Activated B cell treated with CpG ODN at 0.5 μM for 24 hours (primary cell): ENCODE measurements at regions not wholly inside any gene's neighbourhood (a gene's known extent, or its start where the extent isn't known, plus 50 kb on each side); places are given as distances from the start of the nearest gene placed in this dataset.
"Not testable (repeated sequence)": the region's sequence is repeated elsewhere in the genome, so short reads cannot be mapped to it uniquely, and the experiment has no call there.

ENCODE experiments used
- ATAC-seq: fragments of 200-7000 bp; cut with Tn5 transposase; one replicate; pipeline ENCODE4 v1.10.0; 2021; ENCODE audit warnings: low read depth, mild to moderate bottlenecking, moderate library complexity
- CTCF ChIA-PET: fragments of 350-600 bp; sonication (Branson Sonifier 250); formaldehyde crosslinking; loops from one replicate; lab custom pipeline; 2021; ENCODE audit warnings: antibody characterized with exemption; lab: Charles Lee
- POLR2A ChIA-PET: fragments of 350-600 bp; sonication (Branson Sonifier 250); formaldehyde crosslinking; loops from one replicate; lab custom pipeline; 2021; ENCODE audit warnings: antibody characterized with exemption; lab: Charles Lee
- DNase-seq: peaks from one replicate; pipeline ENCODE4 v3.0.0; 2022
- H3K27ac Mint-ChIP-seq: one replicate; pipeline ENCODE4 v1.8.0; 2020; ENCODE audit warnings: mixed read lengths
- H3K27me3 Mint-ChIP-seq: one replicate; pipeline ENCODE4 v1.8.0; 2021; ENCODE audit warnings: mixed read lengths
- H3K36me3 Mint-ChIP-seq: one replicate; pipeline ENCODE4 v1.8.0; 2021; ENCODE audit warnings: low read depth, mixed read lengths
- H3K4me1 Mint-ChIP-seq: one replicate; pipeline ENCODE4 v1.8.0; 2021; ENCODE audit warnings: mixed read lengths
- H3K4me3 Mint-ChIP-seq: one replicate; pipeline ENCODE4 v1.8.0; 2020; ENCODE audit warnings: mild to moderate bottlenecking, mixed read lengths
- H3K9me3 Mint-ChIP-seq: one replicate; pipeline ENCODE4 v1.8.0; 2020; ENCODE audit warnings: mixed read lengths
- intact Hi-C: fragments of 100-400 bp; cut with micrococcal nuclease; formaldehyde crosslinking; loops from one replicate; pipeline ENCODE4 v1.15.1; 2024
- TF ChIP-seq, protein P1 (sequence below): fragments of 200-600 bp; IDR thresholded peaks from one replicate; pipeline ENCODE4 v1.8.0; 2022; ENCODE audit warnings: antibody characterized with exemption, mild to moderate bottlenecking

- ChIA-PET POLR2A (no interaction called here), CTCF (no interaction called here)
- Mint-ChIP-seq H3K27ac (no peak overlapping the region), H3K9me3 (peaks cover 6% of the 10 kb centered on the region), H3K4me1 (no peaks in the 10 kb centered on the region), H3K36me3 (no peaks in the 10 kb centered on the region), H3K27me3 (no peaks in the 10 kb centered on the region), H3K4me3 (no peak overlapping the region)
- TF ChIP-seq, protein P1, sequence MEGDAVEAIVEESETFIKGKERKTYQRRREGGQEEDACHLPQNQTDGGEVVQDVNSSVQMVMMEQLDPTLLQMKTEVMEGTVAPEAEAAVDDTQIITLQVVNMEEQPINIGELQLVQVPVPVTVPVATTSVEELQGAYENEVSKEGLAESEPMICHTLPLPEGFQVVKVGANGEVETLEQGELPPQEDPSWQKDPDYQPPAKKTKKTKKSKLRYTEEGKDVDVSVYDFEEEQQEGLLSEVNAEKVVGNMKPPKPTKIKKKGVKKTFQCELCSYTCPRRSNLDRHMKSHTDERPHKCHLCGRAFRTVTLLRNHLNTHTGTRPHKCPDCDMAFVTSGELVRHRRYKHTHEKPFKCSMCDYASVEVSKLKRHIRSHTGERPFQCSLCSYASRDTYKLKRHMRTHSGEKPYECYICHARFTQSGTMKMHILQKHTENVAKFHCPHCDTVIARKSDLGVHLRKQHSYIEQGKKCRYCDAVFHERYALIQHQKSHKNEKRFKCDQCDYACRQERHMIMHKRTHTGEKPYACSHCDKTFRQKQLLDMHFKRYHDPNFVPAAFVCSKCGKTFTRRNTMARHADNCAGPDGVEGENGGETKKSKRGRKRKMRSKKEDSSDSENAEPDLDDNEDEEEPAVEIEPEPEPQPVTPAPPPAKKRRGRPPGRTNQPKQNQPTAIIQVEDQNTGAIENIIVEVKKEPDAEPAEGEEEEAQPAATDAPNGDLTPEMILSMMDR: no peak
- intact Hi-C loops: no loop called here
- DNase-seq (no peak), ATAC-seq (no peak)
Measured at GRCh38 chr14:25826105-25826504, 771.7 kb downstream of the NOVA1 start.

DNA sequence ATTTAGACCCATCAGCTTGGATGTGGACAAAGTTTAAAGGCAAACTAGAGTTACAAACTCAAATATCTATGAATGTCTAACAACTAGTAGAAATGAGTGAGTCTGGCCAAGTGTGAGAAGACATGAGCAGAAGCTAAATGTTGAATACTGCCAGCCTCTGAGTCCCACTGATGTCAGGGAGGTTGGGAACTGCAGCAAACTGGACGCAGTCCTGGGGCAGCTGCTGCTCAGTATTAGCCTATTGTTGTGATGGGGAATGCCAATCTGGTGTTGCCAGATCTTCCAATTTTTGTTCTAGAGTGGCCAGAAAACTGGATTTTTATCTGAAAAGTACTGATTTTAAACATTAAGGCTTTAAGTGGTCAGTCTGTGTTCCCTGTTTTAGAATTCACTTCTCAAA, 770.4 kb upstream of the STXBP6 start:
- ChIA-PET POLR2A (no interaction called here), CTCF (no interaction called here)
- TF ChIP-seq, protein P1: no peak
- ATAC-seq: no peak
- intact Hi-C loops: no loop called here
- no peaks in the 10 kb centered on the region for H3K4me1 Mint-ChIP-seq
- H3K9me3 Mint-ChIP-seq: peaks cover 7% of the 10 kb centered on the region
- H3K27me3 Mint-ChIP-seq: no peaks in the 10 kb centered on the region
- H3K4me3 Mint-ChIP-seq: no peak overlapping the region
- H3K36me3 Mint-ChIP-seq: no peaks in the 10 kb centered on the region
- DNase-seq: no peak
- no peak overlapping the region for H3K27ac Mint-ChIP-seq

GRCh38 chr14:25814622-25815021, 764.7 kb upstream of the STXBP6 start:
- POLR2A ChIA-PET: not testable (repeated sequence)

GRCh38 chr14:25803386-25804018, 753.6 kb upstream of the STXBP6 start:
- ATAC-seq (no peak), DNase-seq (no peak)
- H3K27me3 Mint-ChIP-seq: no peaks in the 10 kb centered on the region
- H3K4me3 Mint-ChIP-seq: no peak overlapping the region
- H3K27ac Mint-ChIP-seq: no peak overlapping the region
- intact Hi-C loops: loop anchor here (2.0 kb wide), 1 partner anchor 59 kb away; no protein-coding TSS in a partner anchor
- H3K9me3 Mint-ChIP-seq: peaks cover 4% of the 10 kb centered on the region
- ChIA-PET CTCF (no interaction called here), POLR2A (no interaction called here)
- TF ChIP-seq, protein P1: no peak
- no peaks in the 10 kb centered on the region for H3K36me3 Mint-ChIP-seq
- no peaks in the 10 kb centered on the region for H3K4me1 Mint-ChIP-seq

More at GRCh38 chr14:25814622-25815021, 764.7 kb upstream of the STXBP6 start:
- intact Hi-C loops, H3K27me3 Mint-ChIP-seq, H3K4me1 Mint-ChIP-seq, H3K27ac Mint-ChIP-seq, H3K9me3 Mint-ChIP-seq, ATAC-seq, H3K4me3 Mint-ChIP-seq, H3K36me3 Mint-ChIP-seq, DNase-seq, CTCF ChIA-PET: not testable (repeated sequence)

DNA sequence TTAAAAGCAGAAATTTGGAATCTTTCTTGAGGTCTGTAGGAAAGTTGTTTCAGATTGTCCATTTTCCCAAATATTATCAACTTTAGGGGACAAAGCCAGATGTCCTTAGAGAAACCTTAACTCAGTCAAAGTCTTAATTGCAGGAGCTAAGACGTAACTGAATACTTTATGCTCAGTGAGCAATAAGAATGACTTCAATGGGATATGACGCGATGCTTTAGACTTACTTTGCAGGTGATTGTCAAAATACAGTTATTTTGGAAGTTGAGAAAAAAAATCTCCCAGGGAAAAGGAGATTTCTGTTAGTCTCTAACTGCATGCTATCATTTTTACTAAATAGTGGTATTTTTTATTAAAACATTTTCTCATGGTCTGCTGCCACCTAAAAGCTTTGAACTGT, 750.9 kb upstream of the STXBP6 start:
- Mint-ChIP-seq H3K4me1 (no peaks in the 10 kb centered on the region), H3K36me3 (no peaks in the 10 kb centered on the region), H3K4me3 (no peak overlapping the region), H3K9me3 (peaks cover 3% of the 10 kb centered on the region), H3K27ac (no peak overlapping the region), H3K27me3 (no peaks in the 10 kb centered on the region)
- CTCF ChIA-PET: no interaction called here
- TF ChIP-seq, protein P1: no peak
- DNase-seq: no peak
- intact Hi-C loops: no loop called here
- POLR2A ChIA-PET: no interaction called here
- ATAC-seq: no peak

DNA sequence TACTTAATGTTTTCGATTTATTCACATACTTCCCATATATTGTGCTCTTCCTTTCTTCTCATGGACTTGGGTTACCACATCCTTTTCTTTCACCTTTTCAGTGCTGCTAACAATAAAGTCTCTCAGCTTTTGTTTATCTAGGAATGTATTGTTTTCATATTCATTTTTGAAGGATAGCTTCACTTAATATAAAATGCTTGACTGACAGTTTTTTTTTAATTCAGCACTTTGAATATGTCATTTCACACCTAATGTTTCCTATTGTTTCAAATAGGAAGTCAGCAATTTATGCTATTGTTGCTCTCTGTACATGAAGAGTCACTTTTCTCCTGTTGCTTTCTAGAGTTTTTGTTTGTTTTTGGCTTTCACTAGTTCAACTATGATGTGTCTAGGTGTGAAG, 738.3 kb upstream of the STXBP6 start:
- Mint-ChIP-seq H3K27ac (no peak overlapping the region), H3K36me3 (no peaks in the 10 kb centered on the region), H3K4me1 (no peaks in the 10 kb centered on the region), H3K9me3 (peaks cover 7% of the 10 kb centered on the region), H3K27me3 (no peaks in the 10 kb centered on the region), H3K4me3 (no peak overlapping the region)
- no peak for DNase-seq
- no peak for ATAC-seq
- ChIA-PET CTCF (no interaction called here), POLR2A (no interaction called here)
- TF ChIP-seq, protein P1: no peak
- intact Hi-C loops: no loop called here
